GM18511 (cell line): ENCODE measurements at regions not wholly inside any gene's neighbourhood (a gene's known extent, or its start where the extent isn't known, plus 50 kb on each side); places are given as distances from the start of the nearest gene placed in this dataset.

Experiments
- ATAC-seq: cut with Tn5 transposase; IDR thresholded peaks from one replicate; pipeline ENCODE4 v1.9.1; 2021; ENCODE audit warnings: mild to moderate bottlenecking, moderate library complexity; ENCODE audit not compliant: unreplicated experiment

- ATAC-seq, result peak; percentile 31
Measured at GRCh38 chr1:221837896-221838295, 96.0 kb upstream of the DUSP10 start.

GRCh38 chr1:221834698-221835513 lies 93.0 kb upstream of the DUSP10 start:
- no peak for ATAC-seq

- no peak for ATAC-seq
Measured at GRCh38 chr1:221832617-221833016, 90.7 kb upstream of the DUSP10 start.

- ATAC-seq, result no peak
Measured at GRCh38 chr1:221832151-221832550, 90.3 kb upstream of the DUSP10 start.

GRCh38 chr1:221829327-221830015 lies 87.6 kb upstream of the DUSP10 start:
- ATAC-seq, result no peak

- ATAC-seq, result no peak
Measured at GRCh38 chr1:221827307-221827642, 85.4 kb upstream of the DUSP10 start.

- no peak for ATAC-seq
Measured at GRCh38 chr1:221824909-221825308, 83.0 kb upstream of the DUSP10 start.

- ATAC-seq, result peak; percentile 42
Measured at GRCh38 chr1:221824025-221824424, 82.1 kb upstream of the DUSP10 start.

GRCh38 chr1:221823561-221823960 lies 81.7 kb upstream of the DUSP10 start:
- ATAC-seq, result peak; percentile 31

GRCh38 chr1:221823149-221823548 lies 81.3 kb upstream of the DUSP10 start:
- ATAC-seq, result peak; percentile 82

GRCh38 chr1:221822591-221822990 lies 80.7 kb upstream of the DUSP10 start:
- no peak for ATAC-seq

GRCh38 chr1:221816899-221817298 lies 75.0 kb upstream of the DUSP10 start:
- no peak for ATAC-seq

- no peak for ATAC-seq
Measured at GRCh38 chr1:221815660-221816059, 73.8 kb upstream of the DUSP10 start.

- ATAC-seq, result no peak
Measured at GRCh38 chr1:221813887-221814286, 72.0 kb upstream of the DUSP10 start.

- ATAC-seq, result no peak
Measured at GRCh38 chr1:221812905-221813597, 71.2 kb upstream of the DUSP10 start.

GRCh38 chr1:221812088-221812752 lies 70.3 kb upstream of the DUSP10 start:
- no peak for ATAC-seq

GRCh38 chr1:221810406-221810805 lies 68.5 kb upstream of the DUSP10 start:
- ATAC-seq, result no peak

GRCh38 chr1:221809091-221810029 lies 67.5 kb upstream of the DUSP10 start:
- ATAC-seq, result peak; percentile 56

GRCh38 chr1:221806984-221807383 lies 65.1 kb upstream of the DUSP10 start:
- peak; percentile 47 for ATAC-seq

GRCh38 chr1:221806236-221806635 lies 64.3 kb upstream of the DUSP10 start:
- no peak for ATAC-seq
